KMS-11 (cell line): ENCODE measurements at regions not wholly inside any gene's neighbourhood (a gene's known extent, or its start where the extent isn't known, plus 50 kb on each side); places are given as distances from the start of the nearest gene placed in this dataset.

Experiments
- H2AFZ ChIP-seq: fragments of 200-600 bp; sonication (generic); 2 replicates; pipeline ENCODE4 v1.6.1; 2016; ENCODE audit warnings: antibody characterized with exemption, mixed run types, low read depth
- H3K27ac ChIP-seq: fragments of 200-600 bp; sonication (generic); 2 replicates; pipeline ENCODE4 v1.6.1; 2016; ENCODE audit warnings: mild to moderate bottlenecking, mixed run types
- H3K27me3 ChIP-seq: fragments of 200-600 bp; sonication (generic); 2 replicates; pipeline ENCODE4 v1.6.1; 2017; ENCODE audit warnings: mild to moderate bottlenecking, low read depth, mixed run types, moderate library complexity; ENCODE audit not compliant: insufficient read depth
- H3K36me3 ChIP-seq: fragments of 200-600 bp; sonication (generic); 2 replicates; pipeline ENCODE4 v1.6.1; 2017; ENCODE audit warnings: mild to moderate bottlenecking, mixed run types; ENCODE audit not compliant: insufficient read depth
- H3K4me1 ChIP-seq: fragments of 200-600 bp; sonication (generic); 2 replicates; pipeline ENCODE4 v1.6.1; 2016; ENCODE audit warnings: mild to moderate bottlenecking, low read depth, mixed run types; ENCODE audit not compliant: poor library complexity, severe bottlenecking
- H3K4me2 ChIP-seq: fragments of 200-600 bp; sonication (generic); 2 replicates; pipeline ENCODE4 v1.7.0; 2016; ENCODE audit warnings: mild to moderate bottlenecking, mixed run types
- H3K4me3 ChIP-seq: fragments of 200-600 bp; sonication (generic); IDR thresholded peaks from 2 replicates; pipeline ENCODE4 v1.6.1; 2017; ENCODE audit warnings: low read depth, low read length, mixed read lengths; ENCODE audit not compliant: insufficient read depth
- H3K79me2 ChIP-seq: fragments of 200-600 bp; sonication (generic); 2 replicates; pipeline ENCODE4 v1.6.1; 2016; ENCODE audit warnings: low read depth, mixed run types; ENCODE audit not compliant: insufficient read depth
- H3K9ac ChIP-seq: fragments of 200-600 bp; sonication (generic); 2 replicates; pipeline ENCODE4 v1.6.1; 2016; ENCODE audit warnings: mild to moderate bottlenecking, mixed run types
- H4K20me1 ChIP-seq: fragments of 200-600 bp; sonication (generic); 2 replicates; pipeline ENCODE4 v1.6.1; 2016; ENCODE audit warnings: mild to moderate bottlenecking, mixed run types; ENCODE audit not compliant: insufficient read depth
- TF ChIP-seq, protein P1 (sequence below): fragments of 200-600 bp; sonication (generic); conservative IDR thresholded peaks from 2 replicates; pipeline ENCODE4 v1.6.1; 2017; ENCODE audit warnings: low read depth, mild to moderate bottlenecking, antibody characterized with exemption, low read length, moderate library complexity, mixed read lengths

DNA sequence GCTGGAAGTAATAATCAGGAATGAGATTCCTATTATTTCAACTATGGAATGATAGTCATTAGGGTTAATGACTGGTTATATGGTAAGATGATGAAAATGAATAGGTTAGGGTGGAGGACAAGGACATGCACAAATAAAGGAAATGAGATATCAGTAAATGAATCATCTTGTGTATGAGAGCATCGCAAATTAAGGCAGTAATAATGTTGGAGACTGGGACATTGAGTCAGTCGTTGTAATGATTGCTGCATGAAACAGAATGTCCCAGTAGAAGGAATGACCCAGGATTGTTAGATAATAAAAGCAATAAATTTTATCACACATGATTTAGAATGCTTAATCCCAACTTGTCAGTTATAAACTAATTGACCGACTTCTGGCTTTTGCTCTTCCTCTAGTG, 1733.7 kb upstream of the PCDH20 start:
- Histone ChIP-seq H3K4me3 (no peak overlapping the region), H3K4me2 (no peak overlapping the region), H4K20me1 (no peaks in the 10 kb centered on the region), H3K4me1 (no peaks in the 10 kb centered on the region), H3K9ac (no peak overlapping the region), H3K79me2 (no peaks in the 10 kb centered on the region), H3K27ac (no peak overlapping the region), H3K27me3 (no peaks in the 10 kb centered on the region), H2AFZ (no peak overlapping the region), H3K36me3 (no peaks in the 10 kb centered on the region)
- TF ChIP-seq, protein P1, sequence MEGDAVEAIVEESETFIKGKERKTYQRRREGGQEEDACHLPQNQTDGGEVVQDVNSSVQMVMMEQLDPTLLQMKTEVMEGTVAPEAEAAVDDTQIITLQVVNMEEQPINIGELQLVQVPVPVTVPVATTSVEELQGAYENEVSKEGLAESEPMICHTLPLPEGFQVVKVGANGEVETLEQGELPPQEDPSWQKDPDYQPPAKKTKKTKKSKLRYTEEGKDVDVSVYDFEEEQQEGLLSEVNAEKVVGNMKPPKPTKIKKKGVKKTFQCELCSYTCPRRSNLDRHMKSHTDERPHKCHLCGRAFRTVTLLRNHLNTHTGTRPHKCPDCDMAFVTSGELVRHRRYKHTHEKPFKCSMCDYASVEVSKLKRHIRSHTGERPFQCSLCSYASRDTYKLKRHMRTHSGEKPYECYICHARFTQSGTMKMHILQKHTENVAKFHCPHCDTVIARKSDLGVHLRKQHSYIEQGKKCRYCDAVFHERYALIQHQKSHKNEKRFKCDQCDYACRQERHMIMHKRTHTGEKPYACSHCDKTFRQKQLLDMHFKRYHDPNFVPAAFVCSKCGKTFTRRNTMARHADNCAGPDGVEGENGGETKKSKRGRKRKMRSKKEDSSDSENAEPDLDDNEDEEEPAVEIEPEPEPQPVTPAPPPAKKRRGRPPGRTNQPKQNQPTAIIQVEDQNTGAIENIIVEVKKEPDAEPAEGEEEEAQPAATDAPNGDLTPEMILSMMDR = no peak

DNA sequence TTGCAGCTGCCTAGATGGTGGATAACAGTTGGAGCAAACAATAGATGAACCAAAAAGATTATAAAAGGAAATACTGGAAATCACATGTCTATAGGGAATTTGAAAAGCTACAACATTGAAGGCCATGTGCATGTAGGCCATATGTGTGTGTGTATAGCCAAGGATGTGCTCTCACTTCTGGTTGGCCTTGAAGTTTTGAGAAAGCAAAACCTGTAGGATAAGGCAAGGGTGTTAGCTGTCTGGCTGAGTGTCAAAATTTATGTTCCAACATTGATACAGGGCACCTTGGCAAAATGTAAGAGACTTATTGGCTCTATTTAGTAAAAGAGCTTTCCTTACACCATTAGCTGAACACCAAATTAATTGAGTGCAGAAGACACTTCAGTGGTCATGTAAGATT, 1723.6 kb upstream of the PCDH20 start:
- Histone ChIP-seq H3K4me1 (no peaks in the 10 kb centered on the region), H3K9ac (no peak overlapping the region), H3K4me2 (no peak overlapping the region), H3K79me2 (no peaks in the 10 kb centered on the region), H3K27ac (no peak overlapping the region), H3K27me3 (no peaks in the 10 kb centered on the region), H4K20me1 (no peaks in the 10 kb centered on the region), H3K4me3 (no peak overlapping the region), H3K36me3 (no peaks in the 10 kb centered on the region), H2AFZ (no peak overlapping the region)
- TF ChIP-seq, protein P1 = no peak

DNA sequence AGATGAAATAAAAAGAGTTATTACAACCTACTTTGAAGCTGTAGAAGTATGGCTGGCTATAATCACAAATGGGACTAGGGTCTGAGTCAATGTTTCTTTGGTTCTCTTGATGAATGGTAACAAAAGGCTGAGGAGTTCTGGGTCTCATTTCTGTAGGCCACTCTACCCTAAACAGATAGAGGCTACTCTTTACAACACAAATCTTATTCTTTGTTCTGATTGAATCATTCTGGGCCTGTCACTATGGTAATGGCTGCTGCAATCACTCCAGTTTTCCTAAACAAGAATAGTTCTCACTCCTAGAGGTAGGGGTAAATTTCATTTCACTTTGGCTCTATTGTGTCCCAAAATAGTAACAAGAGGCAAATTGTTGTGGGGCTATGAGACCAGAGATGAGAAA, 1714.3 kb upstream of the PCDH20 start:
- H2AFZ ChIP-seq = no peak overlapping the region

DNA sequence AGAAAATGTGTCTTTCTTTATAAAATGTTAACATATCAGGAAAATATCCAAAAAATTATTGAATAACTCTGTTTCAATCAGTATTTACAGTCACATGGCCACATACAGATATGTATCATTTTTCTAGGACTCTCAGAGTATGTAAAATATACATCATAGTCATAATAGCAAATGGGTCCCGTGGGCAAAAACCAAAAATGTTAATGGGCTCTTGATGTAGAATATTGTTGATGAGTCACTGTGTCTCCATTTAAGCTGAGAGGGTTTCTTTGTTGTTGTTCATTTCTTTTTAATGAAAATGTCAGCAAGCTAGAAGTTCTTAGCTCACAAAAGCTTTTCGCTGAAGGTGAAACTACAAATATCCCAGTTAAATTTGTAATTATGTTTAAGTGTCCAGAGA, 1713.1 kb upstream of the PCDH20 start:
- no peaks in the 10 kb centered on the region for H3K4me1 ChIP-seq
- no peak overlapping the region for H3K9ac ChIP-seq
- H4K20me1 ChIP-seq = no peaks in the 10 kb centered on the region
- no peak overlapping the region for H3K4me3 ChIP-seq
- no peak overlapping the region for H2AFZ ChIP-seq
- no peaks in the 10 kb centered on the region for H3K36me3 ChIP-seq
- no peaks in the 10 kb centered on the region for H3K79me2 ChIP-seq
- no peak overlapping the region for H3K4me2 ChIP-seq
- no peak overlapping the region for H3K27ac ChIP-seq
- TF ChIP-seq, protein P1 = no peak
- H3K27me3 ChIP-seq = no peaks in the 10 kb centered on the region

More for the DNA sequence above, 1714.3 kb upstream of the PCDH20 start:
- H3K79me2 ChIP-seq = no peaks in the 10 kb centered on the region
- no peaks in the 10 kb centered on the region for H4K20me1 ChIP-seq
- no peaks in the 10 kb centered on the region for H3K4me1 ChIP-seq
- H3K27me3 ChIP-seq = no peaks in the 10 kb centered on the region
- H3K4me3 ChIP-seq = no peak overlapping the region
- no peaks in the 10 kb centered on the region for H3K36me3 ChIP-seq
- TF ChIP-seq, protein P1 = no peak
- H3K4me2 ChIP-seq = no peak overlapping the region
- no peak overlapping the region for H3K9ac ChIP-seq
- H3K27ac ChIP-seq = no peak overlapping the region

DNA sequence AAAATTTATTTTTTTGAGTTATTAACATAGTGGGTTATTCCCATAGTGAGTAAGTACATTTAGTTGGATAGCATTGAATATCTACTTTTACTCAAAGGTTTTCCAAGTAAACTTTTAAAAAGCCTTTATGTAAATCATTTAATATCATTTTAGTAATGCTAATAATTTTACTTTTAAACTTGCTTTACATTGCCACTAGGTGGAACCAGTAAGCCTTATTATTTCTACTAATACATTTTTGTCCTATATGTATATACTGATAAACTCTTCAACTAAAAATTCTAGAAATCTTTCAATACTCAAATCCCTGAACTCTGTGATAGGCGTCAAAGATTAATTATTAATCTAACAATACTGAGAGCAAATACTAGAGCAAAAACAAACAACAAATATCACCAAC, 1709.2 kb upstream of the PCDH20 start:
- Histone ChIP-seq H3K27me3 (no peaks in the 10 kb centered on the region), H3K36me3 (no peaks in the 10 kb centered on the region), H2AFZ (no peak overlapping the region), H3K4me2 (no peak overlapping the region), H3K79me2 (no peaks in the 10 kb centered on the region), H3K9ac (no peak overlapping the region), H3K27ac (no peak overlapping the region), H3K4me3 (no peak overlapping the region), H3K4me1 (no peaks in the 10 kb centered on the region), H4K20me1 (no peaks in the 10 kb centered on the region)
- TF ChIP-seq, protein P1 = peak; percentile 48
